Right lobe of liver (tissue), 6 donors: ENCODE measurements at regions not wholly inside any gene's neighbourhood (a gene's known extent, or its start where the extent isn't known, plus 50 kb on each side); places are given as distances from the start of the nearest gene placed in this dataset.

Source experiments
- ATAC-seq, 4 donors: fragments of 200-7000 bp; cut with Tn5 transposase; one replicate each; pipeline ENCODE4 v1.9.1; 2020; ENCODE audit warnings: mild to moderate bottlenecking in 4 of 4, moderate library complexity in 4 of 4
- DNase-seq, 3 donors: peaks; one replicate each; pipeline ENCODE4 v3.0.0-alpha.2; 2020
- H3K27ac ChIP-seq, 3 donors: fragments of 200-600 bp; one replicate each; pipeline ENCODE4 v1.8.0; 2022
- H3K27me3 ChIP-seq, 2 donors: fragments of 200-600 bp; one replicate each; pipeline ENCODE4 v1.8.0; 2022
- H3K36me3 ChIP-seq, 4 donors: fragments of 200-600 bp; sonication (generic) in 1 of 4; one replicate each; pipeline versions ENCODE4 v1.5.1 to v1.8.0; 2017 to 2022; ENCODE audit warnings: control low read depth in 1 of 4
- H3K4me1 ChIP-seq, 4 donors: fragments of 200-600 bp; sonication (generic) in 1 of 4; one replicate each; pipeline versions ENCODE4 v1.5.1 to v1.8.0; 2017 to 2022; ENCODE audit warnings: control low read depth in 1 of 4
- H3K4me3 ChIP-seq, 3 donors: fragments of 200-600 bp; one replicate each; pipeline ENCODE4 v1.8.0; 2022
- H3K9me3 ChIP-seq, 4 donors: fragments of 200-600 bp; sonication (generic) in 1 of 4; one replicate each; pipeline versions ENCODE4 v1.5.1 to v1.8.0; 2017 to 2022; ENCODE audit warnings: control low read depth in 1 of 4
- POLR2A ChIP-seq: fragments of 450-650 bp; IDR thresholded peaks from one replicate; pipeline ENCODE4 v1.6.1; 2017; ENCODE audit warnings: antibody characterized with exemption, mild to moderate bottlenecking
- WGBS: methylation state at CpG from one replicate; pipeline ENCODE4 v1.1.6; 2018; ENCODE audit warnings: low coverage, low lambda C conversion rate; ENCODE audit not compliant: insufficient coverage; ENCODE audit errors: missing lambda C conversion rate; 5-methylcytosine and 5-hydroxymethylcytosine counted together
- intact Hi-C, 2 donors: fragments of 100-400 bp; cut with DNase I; formaldehyde crosslinking; loops; one replicate each; pipeline versions ENCODE4 v1.11.2 to v1.14.1; 2022
- TF ChIP-seq, protein P1 (sequence below), 4 donors: fragments of 200-600 bp in 3 of 4; fragments of 450-650 bp in 1 of 4; IDR thresholded peaks; one replicate each; pipeline versions ENCODE4 v1.5.1 to v1.8.0; 2016 to 2022; ENCODE audit warnings: antibody characterized with exemption in 4 of 4, mild to moderate bottlenecking in 2 of 4
- donor health status: DM: no; HTN: yes; CAD: no.
- donor health status: DM: no; HTN: no; CAD: no.
- donor health status: DM: no; HTN: no; CAD: no.
- donor health status: DM: no; HTN: yes; CAD: no.
- donor health status: DM: no; HTN: yes; CAD: no.

DNA sequence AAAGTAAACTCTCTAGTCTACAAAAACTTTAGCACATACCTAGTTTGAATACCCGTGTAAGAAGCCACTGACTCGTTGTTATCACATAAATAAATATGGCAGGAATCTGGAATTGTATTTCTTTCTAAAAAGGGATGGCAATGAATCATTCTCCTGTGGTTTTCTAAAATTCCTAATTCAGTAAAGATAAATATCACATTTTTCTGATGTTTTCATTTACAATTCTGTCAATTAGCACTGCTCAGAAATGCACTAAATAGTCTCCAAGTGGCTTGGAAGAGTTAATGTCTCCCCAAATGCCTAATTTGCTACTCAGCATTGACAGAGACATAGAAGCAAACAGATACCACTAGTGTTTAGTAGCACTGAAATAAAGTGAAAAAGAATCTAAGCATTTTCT, 547.7 kb upstream of the SLITRK1 start:
- ATAC-seq, result no peak
- no peak for TF ChIP-seq POLR2A
- TF ChIP-seq, protein P1, sequence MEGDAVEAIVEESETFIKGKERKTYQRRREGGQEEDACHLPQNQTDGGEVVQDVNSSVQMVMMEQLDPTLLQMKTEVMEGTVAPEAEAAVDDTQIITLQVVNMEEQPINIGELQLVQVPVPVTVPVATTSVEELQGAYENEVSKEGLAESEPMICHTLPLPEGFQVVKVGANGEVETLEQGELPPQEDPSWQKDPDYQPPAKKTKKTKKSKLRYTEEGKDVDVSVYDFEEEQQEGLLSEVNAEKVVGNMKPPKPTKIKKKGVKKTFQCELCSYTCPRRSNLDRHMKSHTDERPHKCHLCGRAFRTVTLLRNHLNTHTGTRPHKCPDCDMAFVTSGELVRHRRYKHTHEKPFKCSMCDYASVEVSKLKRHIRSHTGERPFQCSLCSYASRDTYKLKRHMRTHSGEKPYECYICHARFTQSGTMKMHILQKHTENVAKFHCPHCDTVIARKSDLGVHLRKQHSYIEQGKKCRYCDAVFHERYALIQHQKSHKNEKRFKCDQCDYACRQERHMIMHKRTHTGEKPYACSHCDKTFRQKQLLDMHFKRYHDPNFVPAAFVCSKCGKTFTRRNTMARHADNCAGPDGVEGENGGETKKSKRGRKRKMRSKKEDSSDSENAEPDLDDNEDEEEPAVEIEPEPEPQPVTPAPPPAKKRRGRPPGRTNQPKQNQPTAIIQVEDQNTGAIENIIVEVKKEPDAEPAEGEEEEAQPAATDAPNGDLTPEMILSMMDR (IDR thresholded peaks at IDR 0.05), result no peak
- intact Hi-C loops, result no loop called here
- H3K36me3 ChIP-seq, result no peaks in the 10 kb centered on the region
- no peaks in the 10 kb centered on the region for H3K4me1 ChIP-seq
- H3K27me3 ChIP-seq, result no peaks in the 10 kb centered on the region
- no peaks in the 10 kb centered on the region for H3K9me3 ChIP-seq
- no peak for DNase-seq
- H3K27ac ChIP-seq, result no peak overlapping the region
- 25% methylated on average over 2 of the region's 2 CpGs for WGBS
- no peak overlapping the region for H3K4me3 ChIP-seq

DNA sequence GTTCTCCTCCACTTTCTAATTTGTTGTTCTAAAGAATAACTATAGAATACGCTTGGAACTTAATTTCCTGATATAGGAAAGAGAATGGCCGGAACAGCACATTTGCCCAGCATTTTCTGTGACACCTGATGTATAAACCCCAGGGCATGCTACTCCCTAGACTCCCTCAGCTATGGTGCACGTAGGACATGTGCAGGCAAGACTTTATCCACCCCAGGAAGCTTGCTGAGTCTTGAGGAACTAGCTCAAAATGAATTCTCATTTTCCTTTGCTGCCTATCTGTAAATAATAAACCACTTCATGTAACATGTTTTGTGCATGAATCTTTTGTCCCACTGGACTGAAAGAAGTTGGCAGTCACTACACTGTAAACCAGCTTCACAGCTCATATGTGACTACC, 535.8 kb upstream of the SLITRK1 start:
- no peak overlapping the region for H3K4me3 ChIP-seq
- no peaks in the 10 kb centered on the region for H3K9me3 ChIP-seq
- no peaks in the 10 kb centered on the region for H3K4me1 ChIP-seq
- H3K36me3 ChIP-seq, result no peaks in the 10 kb centered on the region
- TF ChIP-seq, protein P1 (IDR thresholded peaks at IDR 0.05), result no peak
- no peak for TF ChIP-seq POLR2A
- DNase-seq, result no peak
- intact Hi-C loops, result no loop called here
- no peak overlapping the region for H3K27ac ChIP-seq
- ATAC-seq, result no peak
- H3K27me3 ChIP-seq, result no peaks in the 10 kb centered on the region
- 43% methylated on average over 3 of the region's 3 CpGs for WGBS

DNA sequence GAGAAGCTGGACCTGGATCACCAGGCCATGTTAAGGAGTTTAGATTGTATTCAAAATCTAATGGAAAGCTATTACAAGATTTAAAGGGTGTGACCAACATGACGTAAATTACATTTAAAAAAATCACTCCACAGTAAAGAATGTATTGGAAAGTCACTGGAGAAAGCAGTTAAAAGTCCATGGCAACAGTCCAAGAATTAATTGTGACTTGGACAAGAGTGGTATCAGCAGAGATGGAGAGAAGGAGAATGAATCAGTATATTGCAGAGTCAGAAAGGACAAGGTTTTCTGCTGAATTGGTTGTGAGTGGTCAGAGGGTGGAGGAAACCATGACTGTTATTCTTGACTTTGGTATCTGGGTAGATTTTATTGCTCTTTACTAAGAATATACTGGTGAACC, 535.1 kb upstream of the SLITRK1 start:
- intact Hi-C loops, result no loop called here
- no peak for DNase-seq
- Histone ChIP-seq H3K9me3 (no peaks in the 10 kb centered on the region), H3K27me3 (no peaks in the 10 kb centered on the region), H3K36me3 (no peaks in the 10 kb centered on the region), H3K27ac (no peak overlapping the region), H3K4me3 (no peak overlapping the region), H3K4me1 (no peaks in the 10 kb centered on the region)
- WGBS, result 50% methylated on average over 1 of the region's 1 CpG
- ATAC-seq, result no peak
- no peak for TF ChIP-seq POLR2A
- TF ChIP-seq, protein P1 (IDR thresholded peaks at IDR 0.05), result no peak

DNA sequence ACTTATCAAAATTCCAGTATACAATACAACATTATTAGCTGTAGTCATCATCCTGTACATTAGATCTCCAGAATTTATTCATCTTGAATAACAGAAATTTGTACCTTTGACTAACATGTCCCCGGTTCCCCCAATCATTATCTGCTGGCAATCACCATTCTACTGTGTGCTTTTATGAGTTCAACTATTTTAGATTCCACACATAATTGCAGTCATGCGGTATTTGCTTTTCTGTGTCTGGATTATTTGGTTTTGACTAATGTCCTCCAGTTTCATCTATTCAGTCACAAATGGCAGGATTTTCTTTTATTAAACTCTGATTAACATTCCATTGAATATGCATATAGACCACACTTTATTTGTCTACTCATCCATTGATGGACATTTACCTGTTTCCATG, 530.7 kb upstream of the SLITRK1 start:
- WGBS, result 73% methylated on average over 2 of the region's 2 CpGs
- Histone ChIP-seq H3K36me3 (no peaks in the 10 kb centered on the region), H3K9me3 (no peaks in the 10 kb centered on the region), H3K27ac (no peak overlapping the region), H3K27me3 (no peaks in the 10 kb centered on the region), H3K4me1 (no peaks in the 10 kb centered on the region), H3K4me3 (no peak overlapping the region)
- TF ChIP-seq POLR2A, result no peak
- TF ChIP-seq, protein P1 (IDR thresholded peaks at IDR 0.05), result no peak
- ATAC-seq (no peak), DNase-seq (no peak)
- intact Hi-C loops, result no loop called here

DNA sequence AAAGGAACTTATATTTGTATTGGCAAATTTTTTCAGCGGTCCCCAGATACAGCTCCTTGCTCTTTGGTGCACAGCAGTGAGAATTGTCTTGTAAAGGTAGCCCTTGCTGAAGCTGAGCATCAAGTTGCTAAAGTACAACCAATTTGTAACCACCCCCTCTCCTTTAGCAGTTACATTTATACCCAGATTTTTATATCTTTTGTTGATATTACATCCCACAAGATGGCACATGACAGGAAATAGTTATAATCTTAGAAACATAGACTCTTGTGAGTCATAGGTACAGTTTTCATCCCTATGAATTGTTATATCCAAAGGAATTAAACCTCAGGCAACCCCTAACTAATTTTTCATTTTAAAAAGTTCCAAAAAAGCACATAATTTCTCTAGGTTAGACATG, 523.0 kb upstream of the SLITRK1 start:
- no peak for TF ChIP-seq POLR2A
- TF ChIP-seq, protein P1 (IDR thresholded peaks at IDR 0.05), result no peak
- no peak for DNase-seq
- Histone ChIP-seq H3K27me3 (no peaks in the 10 kb centered on the region), H3K27ac (no peak overlapping the region), H3K4me3 (no peak overlapping the region), H3K36me3 (no peaks in the 10 kb centered on the region), H3K4me1 (no peaks in the 10 kb centered on the region), H3K9me3 (no peaks in the 10 kb centered on the region)
- intact Hi-C loops, result no loop called here
- ATAC-seq, result no peak
- WGBS, result 50% methylated on average over 1 of the region's 1 CpG
